ENCODE measurements at regions not wholly inside any gene's neighbourhood (a gene's known extent, or its start where the extent isn't known, plus 50 kb on each side); places are given as distances from the start of the nearest gene placed in this dataset.
A peak's percentile ranks its signal among the peaks of the same experiment; 100 is the strongest.
"Not testable (repeated sequence)": the region's sequence is repeated elsewhere in the genome, so short reads cannot be mapped to it uniquely, and the experiment has no call there.

- H3K4me3 ChIP-seq (ENCODE audit: low read length), result no peak overlapping the region
- no peak for DNase-seq (ENCODE audit: low read depth, low spot score)
Measured at GRCh38 chr12:11524446-11524845, 125.0 kb upstream of the ETV6 start.

- no peak for DNase-seq (ENCODE audit: low read depth, low spot score)
- H3K4me3 ChIP-seq (ENCODE audit: low read length), result no peak overlapping the region
Measured at GRCh38 chr12:11534064-11534463, 115.4 kb upstream of the ETV6 start.

- no peak overlapping the region for H3K4me3 ChIP-seq (ENCODE audit: low read length)
- DNase-seq (ENCODE audit: low read depth, low spot score), result no peak
Measured at GRCh38 chr12:11535127-11535526, 114.3 kb upstream of the ETV6 start.

GRCh38 chr12:11539156-11539555 lies 110.3 kb upstream of the ETV6 start:
- H3K4me3 ChIP-seq (ENCODE audit: low read length), result no peak overlapping the region
- no peak for DNase-seq (ENCODE audit: low read depth, low spot score)

GRCh38 chr12:11540156-11540555 lies 109.3 kb upstream of the ETV6 start:
- no peak overlapping the region for H3K4me3 ChIP-seq (ENCODE audit: low read length)
- no peak for DNase-seq (ENCODE audit: low read depth, low spot score)

GRCh38 chr12:11540615-11541310 lies 108.7 kb upstream of the ETV6 start:
- DNase-seq (ENCODE audit: low read depth, low spot score), result no peak
- no peak overlapping the region for H3K4me3 ChIP-seq (ENCODE audit: low read length)

GRCh38 chr12:11542599-11542998 lies 106.9 kb upstream of the ETV6 start:
- no peak for DNase-seq (ENCODE audit: low read depth, low spot score)
- no peak overlapping the region for H3K4me3 ChIP-seq (ENCODE audit: low read length)

GRCh38 chr12:11543457-11544158 lies 105.9 kb upstream of the ETV6 start:
- H3K4me3 ChIP-seq (ENCODE audit: low read length), result no peak overlapping the region
- DNase-seq (ENCODE audit: low read depth, low spot score), result no peak

GRCh38 chr12:11545484-11546330 lies 103.8 kb upstream of the ETV6 start:
- peak; percentile 92 for DNase-seq (ENCODE audit: low read depth, low spot score)
- peak overlapping the region; percentile 39 for H3K4me3 ChIP-seq (ENCODE audit: low read length)

- H3K4me3 ChIP-seq (ENCODE audit: low read length); DNase-seq (ENCODE audit: low read depth, low spot score): not testable (repeated sequence)
Measured at GRCh38 chr12:11546582-11547270, 102.7 kb upstream of the ETV6 start.

- H3K4me3 ChIP-seq (ENCODE audit: low read length), result not testable (repeated sequence)
Measured at GRCh38 chr12:11547271-11547646, 102.2 kb upstream of the ETV6 start.

GRCh38 chr12:11549119-11549518 lies 100.4 kb upstream of the ETV6 start:
- H3K4me3 ChIP-seq (ENCODE audit: low read length), result no peak overlapping the region
- DNase-seq (ENCODE audit: low read depth, low spot score), result no peak

More at GRCh38 chr12:11547271-11547646, 102.2 kb upstream of the ETV6 start:
- DNase-seq (ENCODE audit: low read depth, low spot score), result not testable (repeated sequence)

- H3K4me3 ChIP-seq (ENCODE audit: low read length), result no peak overlapping the region
- DNase-seq (ENCODE audit: low read depth, low spot score), result peak; percentile 81
Measured at GRCh38 chr12:11553871-11554533, 95.5 kb upstream of the ETV6 start.

GRCh38 chr12:11555195-11555594 lies 94.3 kb upstream of the ETV6 start:
- DNase-seq (ENCODE audit: low read depth, low spot score), result no peak
- H3K4me3 ChIP-seq (ENCODE audit: low read length), result no peak overlapping the region

- no peak overlapping the region for H3K4me3 ChIP-seq (ENCODE audit: low read length)
- peak; percentile 85 for DNase-seq (ENCODE audit: low read depth, low spot score)
Measured at GRCh38 chr12:11555743-11556625, 93.5 kb upstream of the ETV6 start.

GRCh38 chr12:11556682-11557081 lies 92.8 kb upstream of the ETV6 start:
- no peak overlapping the region for H3K4me3 ChIP-seq (ENCODE audit: low read length)
- DNase-seq (ENCODE audit: low read depth, low spot score), result no peak

GRCh38 chr12:11559626-11560340 lies 89.7 kb upstream of the ETV6 start:
- H3K4me3 ChIP-seq (ENCODE audit: low read length), result no peak overlapping the region
- no peak for DNase-seq (ENCODE audit: low read depth, low spot score)

All from Jurkat, Clone E6-1 (cell line).